ENCODE measurements at regions not wholly inside any gene's neighbourhood (a gene's known extent, or its start where the extent isn't known, plus 50 kb on each side); places are given as distances from the start of the nearest gene placed in this dataset.

DNA sequence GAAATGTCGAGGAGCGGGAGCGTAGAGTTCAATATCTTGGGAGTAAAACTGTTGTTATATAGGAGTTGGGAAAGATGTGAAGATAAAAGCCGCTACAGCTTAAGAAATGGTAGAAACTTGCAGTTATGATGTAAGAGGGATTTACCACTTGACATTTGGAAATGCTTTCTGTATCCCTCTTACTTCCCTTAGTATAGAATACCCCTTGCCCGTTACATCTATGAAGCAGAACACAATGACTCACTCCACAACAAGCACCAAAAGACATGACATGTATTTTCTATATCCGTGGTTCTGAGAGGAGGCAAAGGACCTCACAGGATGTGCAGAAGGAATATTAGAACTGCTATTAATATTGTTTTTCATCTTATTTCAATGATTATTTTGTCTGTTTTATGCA is 254.2 kb upstream of the NR2F2 start:
- H3K4me3 ChIP-seq (ENCODE audit: low read length, poor library complexity, severe bottlenecking) = no peak overlapping the region
- no peaks in the 10 kb centered on the region for H3F3A ChIP-seq (ENCODE audit: low read depth)
- no peak overlapping the region for H3K4me2 ChIP-seq (ENCODE audit: low read depth, low read length, poor library complexity, severe bottlenecking)
- no peaks in the 10 kb centered on the region for H3K79me2 ChIP-seq (ENCODE audit: insufficient read depth, low read length)
- no peaks in the 10 kb centered on the region for H3K9me3 ChIP-seq (ENCODE audit: insufficient read depth, low read depth, low read length)
- H4K20me1 ChIP-seq (ENCODE audit: insufficient read depth, low read length, poor library complexity, severe bottlenecking) = no peaks in the 10 kb centered on the region
- no peaks in the 10 kb centered on the region for H3K9me2 ChIP-seq (replicated peaks; ENCODE audit: low read depth, low read length)
- TF ChIP-seq, protein P1, sequence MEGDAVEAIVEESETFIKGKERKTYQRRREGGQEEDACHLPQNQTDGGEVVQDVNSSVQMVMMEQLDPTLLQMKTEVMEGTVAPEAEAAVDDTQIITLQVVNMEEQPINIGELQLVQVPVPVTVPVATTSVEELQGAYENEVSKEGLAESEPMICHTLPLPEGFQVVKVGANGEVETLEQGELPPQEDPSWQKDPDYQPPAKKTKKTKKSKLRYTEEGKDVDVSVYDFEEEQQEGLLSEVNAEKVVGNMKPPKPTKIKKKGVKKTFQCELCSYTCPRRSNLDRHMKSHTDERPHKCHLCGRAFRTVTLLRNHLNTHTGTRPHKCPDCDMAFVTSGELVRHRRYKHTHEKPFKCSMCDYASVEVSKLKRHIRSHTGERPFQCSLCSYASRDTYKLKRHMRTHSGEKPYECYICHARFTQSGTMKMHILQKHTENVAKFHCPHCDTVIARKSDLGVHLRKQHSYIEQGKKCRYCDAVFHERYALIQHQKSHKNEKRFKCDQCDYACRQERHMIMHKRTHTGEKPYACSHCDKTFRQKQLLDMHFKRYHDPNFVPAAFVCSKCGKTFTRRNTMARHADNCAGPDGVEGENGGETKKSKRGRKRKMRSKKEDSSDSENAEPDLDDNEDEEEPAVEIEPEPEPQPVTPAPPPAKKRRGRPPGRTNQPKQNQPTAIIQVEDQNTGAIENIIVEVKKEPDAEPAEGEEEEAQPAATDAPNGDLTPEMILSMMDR (conservative IDR thresholded peaks at IDR 0.05; ENCODE audit: low read length) = no peak
- TF ChIP-seq EZH2phosphoT487 (IDR thresholded peaks at IDR 0.05; ENCODE audit: borderline replicate concordance) = no peak
- no peaks in the 10 kb centered on the region for H3K4me1 ChIP-seq (ENCODE audit: insufficient read depth, low read length, poor library complexity, severe bottlenecking)
- H2AFZ ChIP-seq (ENCODE audit: low read length) = no peak overlapping the region
- no peaks in the 10 kb centered on the region for H3K27me3 ChIP-seq (ENCODE audit: insufficient read depth, low read length, poor library complexity, severe bottlenecking)
- no peaks in the 10 kb centered on the region for H3K36me3 ChIP-seq (ENCODE audit: insufficient read depth, low read length)
- H3K9ac ChIP-seq (ENCODE audit: low read depth, low read length, poor library complexity, severe bottlenecking) = no peak overlapping the region

DNA sequence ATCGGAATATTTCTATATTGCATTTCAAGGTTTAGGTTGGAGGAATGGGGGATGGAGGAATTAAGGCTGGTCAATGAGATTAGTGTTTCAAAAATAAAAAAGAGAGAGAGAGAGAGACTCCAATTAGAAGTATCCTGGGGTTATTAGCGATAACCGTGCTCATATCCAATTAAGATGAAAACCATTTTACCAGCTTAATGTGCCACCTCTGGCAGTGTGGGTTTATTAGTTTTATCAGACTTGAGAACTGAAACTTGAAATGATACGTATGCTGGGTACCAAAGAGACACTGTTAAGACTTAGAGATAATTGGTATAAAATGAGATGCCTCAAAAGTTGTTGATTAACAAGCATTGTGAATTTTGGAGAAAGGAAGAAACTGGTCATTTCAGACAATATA is 251.5 kb upstream of the NR2F2 start:
- Histone ChIP-seq H3K79me2 (ENCODE audit: insufficient read depth, low read length) (no peaks in the 10 kb centered on the region), H3K4me2 (ENCODE audit: low read depth, low read length, poor library complexity, severe bottlenecking) (no peak overlapping the region), H3K27me3 (ENCODE audit: insufficient read depth, low read length, poor library complexity, severe bottlenecking) (no peaks in the 10 kb centered on the region), H3K9ac (ENCODE audit: low read depth, low read length, poor library complexity, severe bottlenecking) (no peak overlapping the region), H4K20me1 (ENCODE audit: insufficient read depth, low read length, poor library complexity, severe bottlenecking) (no peaks in the 10 kb centered on the region), H3K36me3 (ENCODE audit: insufficient read depth, low read length) (no peaks in the 10 kb centered on the region), H3F3A (ENCODE audit: low read depth) (no peaks in the 10 kb centered on the region), H3K9me3 (ENCODE audit: insufficient read depth, low read depth, low read length) (no peaks in the 10 kb centered on the region), H3K4me1 (ENCODE audit: insufficient read depth, low read length, poor library complexity, severe bottlenecking) (no peaks in the 10 kb centered on the region), H2AFZ (ENCODE audit: low read length) (no peak overlapping the region), H3K9me2 (replicated peaks; ENCODE audit: low read depth, low read length) (no peaks in the 10 kb centered on the region), H3K4me3 (ENCODE audit: low read length, poor library complexity, severe bottlenecking) (no peak overlapping the region)
- TF ChIP-seq, protein P1 (conservative IDR thresholded peaks at IDR 0.05; ENCODE audit: low read length) = no peak
- no peak for TF ChIP-seq EZH2phosphoT487 (IDR thresholded peaks at IDR 0.05; ENCODE audit: borderline replicate concordance)

DNA sequence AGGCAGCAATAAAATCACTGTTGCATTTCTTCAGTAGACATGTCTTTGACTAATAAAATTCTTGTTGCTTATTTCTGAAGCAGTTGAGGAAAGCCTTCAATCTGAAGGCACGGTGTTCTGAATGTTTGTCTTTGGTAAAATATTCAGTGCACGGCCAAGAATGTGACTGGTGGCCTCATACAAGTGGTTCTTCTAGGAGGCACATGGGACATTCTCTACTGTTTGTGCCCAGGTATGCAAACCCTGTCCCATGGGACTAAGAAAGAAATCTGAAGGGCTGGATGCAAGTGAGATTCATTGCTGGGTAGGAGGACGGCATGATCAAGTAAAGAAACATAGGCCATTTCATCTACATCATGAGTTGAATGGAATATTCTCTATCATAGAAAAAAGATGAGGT is 250.6 kb upstream of the NR2F2 start:
- H3K9me2 ChIP-seq (replicated peaks; ENCODE audit: low read depth, low read length) = no peaks in the 10 kb centered on the region
- no peaks in the 10 kb centered on the region for H3K79me2 ChIP-seq (ENCODE audit: insufficient read depth, low read length)
- no peaks in the 10 kb centered on the region for H3K4me1 ChIP-seq (ENCODE audit: insufficient read depth, low read length, poor library complexity, severe bottlenecking)
- no peaks in the 10 kb centered on the region for H3K9me3 ChIP-seq (ENCODE audit: insufficient read depth, low read depth, low read length)
- no peaks in the 10 kb centered on the region for H4K20me1 ChIP-seq (ENCODE audit: insufficient read depth, low read length, poor library complexity, severe bottlenecking)
- no peak overlapping the region for H3K4me3 ChIP-seq (ENCODE audit: low read length, poor library complexity, severe bottlenecking)
- H3K36me3 ChIP-seq (ENCODE audit: insufficient read depth, low read length) = no peaks in the 10 kb centered on the region
- H3K9ac ChIP-seq (ENCODE audit: low read depth, low read length, poor library complexity, severe bottlenecking) = no peak overlapping the region
- H2AFZ ChIP-seq (ENCODE audit: low read length) = no peak overlapping the region
- H3K4me2 ChIP-seq (ENCODE audit: low read depth, low read length, poor library complexity, severe bottlenecking) = no peak overlapping the region
- TF ChIP-seq EZH2phosphoT487 (IDR thresholded peaks at IDR 0.05; ENCODE audit: borderline replicate concordance) = no peak
- TF ChIP-seq, protein P1 (conservative IDR thresholded peaks at IDR 0.05; ENCODE audit: low read length) = no peak
- no peaks in the 10 kb centered on the region for H3K27me3 ChIP-seq (ENCODE audit: insufficient read depth, low read length, poor library complexity, severe bottlenecking)
- no peaks in the 10 kb centered on the region for H3F3A ChIP-seq (ENCODE audit: low read depth)
